ENCODE measurements at regions not wholly inside any gene's neighbourhood (a gene's known extent, or its start where the extent isn't known, plus 50 kb on each side); places are given as distances from the start of the nearest gene placed in this dataset.
"Not testable (repeated sequence)": the region's sequence is repeated elsewhere in the genome, so short reads cannot be mapped to it uniquely, and the experiment has no call there.

DNA sequence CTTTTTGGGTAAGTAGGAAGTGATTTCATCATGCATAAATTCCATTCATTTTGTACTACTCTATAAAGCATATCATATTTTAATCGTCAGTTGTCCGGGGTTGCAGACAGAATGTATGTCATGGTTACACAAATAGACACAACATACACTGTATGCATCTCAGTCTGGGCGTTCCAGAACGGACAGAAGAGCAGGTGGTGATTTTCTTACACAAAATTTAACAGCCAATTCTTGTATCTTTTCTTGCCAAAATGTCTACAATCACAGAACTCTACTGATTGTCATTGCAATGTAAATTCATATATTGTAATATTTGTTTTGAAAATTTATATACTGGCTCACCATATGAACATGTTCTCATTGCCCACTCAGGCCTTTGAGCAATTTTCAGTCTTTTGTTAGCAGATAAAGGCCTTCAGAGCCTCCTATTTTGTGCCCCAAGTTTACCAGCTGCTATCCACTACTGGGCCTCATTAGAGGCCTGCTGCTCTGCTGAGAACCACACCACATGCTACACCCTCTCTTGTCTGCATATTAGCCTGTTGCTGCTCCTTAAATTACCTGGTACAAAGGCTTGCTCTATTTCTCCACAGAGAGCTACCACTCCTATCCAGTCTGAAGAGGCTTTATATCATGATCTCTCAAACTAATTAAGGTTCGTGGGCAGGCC, 61.5 kb downstream of the PRDM13 start:
- Histone ChIP-seq H3K27ac (ENCODE audit: low read depth in 2 of 2, low read length in 2 of 2) (no peak overlapping the region), H3K9ac (ENCODE audit: low read length in 3 of 3) (no peak overlapping the region), H3K27me3 (ENCODE audit: control insufficient read depth, insufficient read depth, low read length) (no peaks in the 10 kb centered on the region), H3K4me3 (ENCODE audit: low read length in 3 of 3) (no peak overlapping the region), H3K4me1 (ENCODE audit: control insufficient read depth in 2 of 3, insufficient read depth in 2 of 3, low read depth in 1 of 3, low read length in 3 of 3) (no peaks in the 10 kb centered on the region), H3K36me3 (ENCODE audit: control insufficient read depth in 2 of 3, insufficient read depth in 3 of 3, low read length in 3 of 3) (no peaks in the 10 kb centered on the region), H3K9me3 (ENCODE audit: control insufficient read depth in 2 of 3, insufficient read depth in 1 of 3, low read length in 3 of 3) (no peaks in the 10 kb centered on the region)
- DNase-seq = no peak
- intact Hi-C loops (cut with DNase I) = no loop called here
- FAIRE-seq = no peak
- TF ChIP-seq, protein P1, sequence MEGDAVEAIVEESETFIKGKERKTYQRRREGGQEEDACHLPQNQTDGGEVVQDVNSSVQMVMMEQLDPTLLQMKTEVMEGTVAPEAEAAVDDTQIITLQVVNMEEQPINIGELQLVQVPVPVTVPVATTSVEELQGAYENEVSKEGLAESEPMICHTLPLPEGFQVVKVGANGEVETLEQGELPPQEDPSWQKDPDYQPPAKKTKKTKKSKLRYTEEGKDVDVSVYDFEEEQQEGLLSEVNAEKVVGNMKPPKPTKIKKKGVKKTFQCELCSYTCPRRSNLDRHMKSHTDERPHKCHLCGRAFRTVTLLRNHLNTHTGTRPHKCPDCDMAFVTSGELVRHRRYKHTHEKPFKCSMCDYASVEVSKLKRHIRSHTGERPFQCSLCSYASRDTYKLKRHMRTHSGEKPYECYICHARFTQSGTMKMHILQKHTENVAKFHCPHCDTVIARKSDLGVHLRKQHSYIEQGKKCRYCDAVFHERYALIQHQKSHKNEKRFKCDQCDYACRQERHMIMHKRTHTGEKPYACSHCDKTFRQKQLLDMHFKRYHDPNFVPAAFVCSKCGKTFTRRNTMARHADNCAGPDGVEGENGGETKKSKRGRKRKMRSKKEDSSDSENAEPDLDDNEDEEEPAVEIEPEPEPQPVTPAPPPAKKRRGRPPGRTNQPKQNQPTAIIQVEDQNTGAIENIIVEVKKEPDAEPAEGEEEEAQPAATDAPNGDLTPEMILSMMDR (IDR thresholded peaks at IDR 0.05; ENCODE audit: borderline replicate concordance, extremely low read depth, insufficient read depth) = no peak

DNA sequence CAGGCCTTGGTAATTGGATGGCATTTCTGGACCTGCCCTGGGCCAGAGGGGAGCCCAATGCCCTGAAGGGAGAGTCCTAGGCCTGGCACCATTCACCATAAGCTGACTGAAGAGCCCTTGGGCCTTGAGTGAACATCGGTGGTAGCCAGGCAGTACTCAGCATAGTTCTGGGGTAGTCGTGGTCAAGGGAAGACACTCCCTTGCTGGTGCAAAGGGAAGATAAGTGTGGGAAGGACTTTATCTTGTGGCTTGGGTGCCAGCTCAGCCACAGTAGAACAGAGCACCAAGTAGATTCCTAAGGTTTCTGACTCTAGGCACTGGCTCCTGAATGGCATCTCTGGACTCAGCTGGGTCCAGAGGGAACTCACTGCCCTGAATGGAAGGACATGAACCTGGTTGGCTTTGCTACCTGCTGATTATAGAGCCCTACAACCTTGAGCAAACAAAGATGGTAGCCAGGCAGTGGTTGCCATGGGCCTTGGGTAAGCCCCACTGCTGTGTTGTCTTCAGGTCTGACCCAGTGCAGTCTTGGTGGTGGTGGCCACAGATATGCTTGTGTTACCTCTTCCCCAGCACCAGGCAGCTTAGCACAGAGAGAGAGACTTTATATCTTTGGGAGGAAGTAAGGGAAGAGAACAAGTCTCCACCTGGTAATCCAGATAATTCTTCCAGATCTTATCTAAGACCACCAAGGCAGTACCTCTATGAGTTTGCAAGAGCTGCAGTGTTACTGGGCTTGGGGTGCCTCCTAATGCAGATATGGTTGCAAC, 83.5 kb downstream of the PRDM13 start:
- Histone ChIP-seq H3K9ac (ENCODE audit: low read length in 3 of 3) (no peak overlapping the region), H3K27ac (ENCODE audit: low read depth in 2 of 2, low read length in 2 of 2) (no peak overlapping the region), H3K4me3 (ENCODE audit: low read length in 3 of 3) (no peak overlapping the region), H3K36me3 (ENCODE audit: control insufficient read depth in 2 of 3, insufficient read depth in 3 of 3, low read length in 3 of 3) (no peaks in the 10 kb centered on the region), H3K4me1 (ENCODE audit: control insufficient read depth in 2 of 3, insufficient read depth in 2 of 3, low read depth in 1 of 3, low read length in 3 of 3) (no peaks in the 10 kb centered on the region), H3K9me3 (ENCODE audit: control insufficient read depth in 2 of 3, insufficient read depth in 1 of 3, low read length in 3 of 3) (no peaks in the 10 kb centered on the region), H3K27me3 (ENCODE audit: control insufficient read depth, insufficient read depth, low read length) (no peaks in the 10 kb centered on the region)
- DNase-seq = no peak
- TF ChIP-seq, protein P1 (IDR thresholded peaks at IDR 0.05; ENCODE audit: borderline replicate concordance, extremely low read depth, insufficient read depth) = no peak
- intact Hi-C loops (cut with DNase I) = no loop called here
- FAIRE-seq = no peak

DNA sequence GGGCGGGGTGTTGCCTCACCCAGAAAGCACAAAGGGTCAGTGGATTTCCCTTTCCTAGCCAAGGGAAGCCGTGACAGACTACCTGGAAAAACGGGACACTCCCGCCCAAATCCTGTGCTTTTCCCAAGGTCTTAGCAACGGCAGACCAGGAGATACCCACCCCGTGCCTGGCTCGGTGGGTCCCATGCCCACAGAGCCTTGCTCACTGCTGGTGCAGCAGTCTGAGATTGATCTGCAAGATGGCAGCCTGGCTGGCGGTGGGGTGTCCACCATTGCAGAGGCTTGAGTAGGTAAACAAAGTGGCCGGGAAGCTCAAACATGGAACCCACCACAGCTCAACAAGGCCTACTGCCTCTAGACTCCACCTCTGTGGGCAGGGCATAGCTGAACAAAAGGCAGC, 95.7 kb downstream of the PRDM13 start:
- H3K36me3 ChIP-seq (ENCODE audit: control insufficient read depth in 2 of 3, insufficient read depth in 3 of 3, low read length in 3 of 3); FAIRE-seq; H3K27me3 ChIP-seq (ENCODE audit: control insufficient read depth, insufficient read depth, low read length); DNase-seq; H3K27ac ChIP-seq (ENCODE audit: low read depth in 2 of 2, low read length in 2 of 2); H3K9me3 ChIP-seq (ENCODE audit: control insufficient read depth in 2 of 3, insufficient read depth in 1 of 3, low read length in 3 of 3); H3K9ac ChIP-seq (ENCODE audit: low read length in 3 of 3); intact Hi-C loops (cut with DNase I); H3K4me1 ChIP-seq (ENCODE audit: control insufficient read depth in 2 of 3, insufficient read depth in 2 of 3, low read depth in 1 of 3, low read length in 3 of 3); H3K4me3 ChIP-seq (ENCODE audit: low read length in 3 of 3): not testable (repeated sequence)

DNA sequence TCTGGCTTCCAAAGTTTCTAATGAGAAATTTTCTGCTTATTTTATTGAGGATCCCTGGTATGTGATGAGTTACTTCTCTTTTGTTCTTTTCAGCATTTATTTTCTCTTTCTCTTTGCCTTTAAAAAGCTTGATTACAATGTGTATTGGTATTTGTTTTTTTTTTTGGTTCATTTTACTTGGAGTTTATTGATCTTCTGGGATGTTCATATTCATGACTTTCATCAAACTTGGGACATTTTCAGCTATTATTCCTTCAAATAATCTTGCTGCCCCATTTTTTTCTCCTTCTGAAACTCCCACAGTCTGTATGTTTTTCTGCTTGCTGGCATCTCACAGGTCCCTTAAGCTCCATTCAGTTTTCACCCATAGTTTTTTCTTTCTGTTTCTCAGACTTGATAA, 102.4 kb downstream of the PRDM13 start:
- H3K4me3 ChIP-seq (ENCODE audit: low read length in 3 of 3) = no peak overlapping the region
- no peak overlapping the region for H3K9ac ChIP-seq (ENCODE audit: low read length in 3 of 3)
- H3K27me3 ChIP-seq (ENCODE audit: control insufficient read depth, insufficient read depth, low read length) = no peaks in the 10 kb centered on the region
- H3K9me3 ChIP-seq (ENCODE audit: control insufficient read depth in 2 of 3, insufficient read depth in 1 of 3, low read length in 3 of 3) = no peaks in the 10 kb centered on the region
- FAIRE-seq = no peak
- H3K27ac ChIP-seq (ENCODE audit: low read depth in 2 of 2, low read length in 2 of 2) = no peak overlapping the region
- intact Hi-C loops (cut with DNase I) = no loop called here
- TF ChIP-seq, protein P1 (IDR thresholded peaks at IDR 0.05; ENCODE audit: borderline replicate concordance, extremely low read depth, insufficient read depth) = no peak
- H3K4me1 ChIP-seq (ENCODE audit: control insufficient read depth in 2 of 3, insufficient read depth in 2 of 3, low read depth in 1 of 3, low read length in 3 of 3) = no peaks in the 10 kb centered on the region
- no peaks in the 10 kb centered on the region for H3K36me3 ChIP-seq (ENCODE audit: control insufficient read depth in 2 of 3, insufficient read depth in 3 of 3, low read length in 3 of 3)
- no peak for DNase-seq

All from kidney (tissue), 13 donors.